ENCODE measurements at regions not wholly inside any gene's neighbourhood (a gene's known extent, or its start where the extent isn't known, plus 50 kb on each side); places are given as distances from the start of the nearest gene placed in this dataset.

DNA sequence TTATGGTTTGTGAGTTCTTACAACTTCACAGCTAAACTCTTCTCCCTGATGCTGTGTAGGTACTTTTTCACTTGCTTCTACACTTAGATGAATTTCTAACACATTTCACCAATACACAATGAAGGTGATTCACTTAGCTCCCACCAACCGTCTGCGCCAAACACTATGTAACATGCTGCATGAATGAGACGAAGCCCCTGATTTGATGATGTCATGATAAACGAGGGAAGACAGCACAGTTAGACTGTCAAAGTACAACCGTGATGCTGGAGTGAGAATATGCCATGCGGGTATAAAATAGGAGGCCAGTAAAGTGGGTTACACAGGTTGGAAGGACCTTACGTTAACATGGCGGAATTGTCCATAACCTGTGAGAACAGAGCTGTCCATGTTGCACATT, 100.8 kb downstream of the KCNA4 start:
- TF ChIP-seq, protein P1, sequence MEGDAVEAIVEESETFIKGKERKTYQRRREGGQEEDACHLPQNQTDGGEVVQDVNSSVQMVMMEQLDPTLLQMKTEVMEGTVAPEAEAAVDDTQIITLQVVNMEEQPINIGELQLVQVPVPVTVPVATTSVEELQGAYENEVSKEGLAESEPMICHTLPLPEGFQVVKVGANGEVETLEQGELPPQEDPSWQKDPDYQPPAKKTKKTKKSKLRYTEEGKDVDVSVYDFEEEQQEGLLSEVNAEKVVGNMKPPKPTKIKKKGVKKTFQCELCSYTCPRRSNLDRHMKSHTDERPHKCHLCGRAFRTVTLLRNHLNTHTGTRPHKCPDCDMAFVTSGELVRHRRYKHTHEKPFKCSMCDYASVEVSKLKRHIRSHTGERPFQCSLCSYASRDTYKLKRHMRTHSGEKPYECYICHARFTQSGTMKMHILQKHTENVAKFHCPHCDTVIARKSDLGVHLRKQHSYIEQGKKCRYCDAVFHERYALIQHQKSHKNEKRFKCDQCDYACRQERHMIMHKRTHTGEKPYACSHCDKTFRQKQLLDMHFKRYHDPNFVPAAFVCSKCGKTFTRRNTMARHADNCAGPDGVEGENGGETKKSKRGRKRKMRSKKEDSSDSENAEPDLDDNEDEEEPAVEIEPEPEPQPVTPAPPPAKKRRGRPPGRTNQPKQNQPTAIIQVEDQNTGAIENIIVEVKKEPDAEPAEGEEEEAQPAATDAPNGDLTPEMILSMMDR (IDR thresholded peaks at IDR 0.05; ENCODE audit: low read depth, low read length) = no peak
- H3K4me1 ChIP-seq = no peaks in the 10 kb centered on the region
- DNase-seq = no peak
- H3K36me3 ChIP-seq = no peaks in the 10 kb centered on the region
- no peak overlapping the region for H3K4me3 ChIP-seq (ENCODE audit: low read depth, low read length)
- no peaks in the 10 kb centered on the region for H3K27me3 ChIP-seq
- no peaks in the 10 kb centered on the region for H3K9me3 ChIP-seq

DNA sequence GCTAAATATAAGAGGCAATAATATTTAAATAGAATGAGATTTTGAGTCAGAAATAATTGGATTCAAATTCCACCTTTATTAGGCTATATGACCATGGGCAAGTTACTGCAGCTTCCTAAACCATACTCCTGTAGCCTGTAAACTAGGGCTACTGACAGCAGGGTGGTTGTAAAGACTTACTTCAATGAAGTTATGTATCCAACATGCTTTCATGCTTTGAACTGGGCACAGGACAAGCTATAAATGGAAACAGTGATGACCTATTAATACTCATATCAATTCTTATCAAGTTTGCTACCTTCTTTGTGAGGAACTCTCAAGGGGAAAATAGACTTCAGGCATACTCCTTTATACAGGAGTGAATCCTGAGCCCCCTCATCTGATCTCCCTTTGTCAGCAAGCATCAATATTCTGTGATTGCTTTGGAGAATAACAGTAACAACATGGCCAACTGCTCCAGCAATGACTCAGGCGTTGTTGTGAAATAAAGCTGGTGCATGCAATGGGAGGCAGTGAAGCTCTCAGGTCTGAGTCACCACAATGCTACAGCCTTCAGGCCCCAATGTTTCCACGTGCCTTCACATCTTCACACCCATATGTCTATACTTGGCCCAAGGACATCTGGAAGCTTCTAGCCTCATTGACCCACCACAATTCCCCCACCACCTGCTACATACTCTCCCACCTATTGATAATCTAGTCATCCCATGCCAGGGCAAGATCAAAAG, 102.5 kb downstream of the KCNA4 start:
- TF ChIP-seq, protein P1 (IDR thresholded peaks at IDR 0.05; ENCODE audit: low read depth, low read length) = no peak
- Histone ChIP-seq H3K4me1 (no peaks in the 10 kb centered on the region), H3K4me3 (ENCODE audit: low read depth, low read length) (no peak overlapping the region), H3K27me3 (no peaks in the 10 kb centered on the region), H3K36me3 (no peaks in the 10 kb centered on the region), H3K9me3 (no peaks in the 10 kb centered on the region)
- DNase-seq = no peak

DNA sequence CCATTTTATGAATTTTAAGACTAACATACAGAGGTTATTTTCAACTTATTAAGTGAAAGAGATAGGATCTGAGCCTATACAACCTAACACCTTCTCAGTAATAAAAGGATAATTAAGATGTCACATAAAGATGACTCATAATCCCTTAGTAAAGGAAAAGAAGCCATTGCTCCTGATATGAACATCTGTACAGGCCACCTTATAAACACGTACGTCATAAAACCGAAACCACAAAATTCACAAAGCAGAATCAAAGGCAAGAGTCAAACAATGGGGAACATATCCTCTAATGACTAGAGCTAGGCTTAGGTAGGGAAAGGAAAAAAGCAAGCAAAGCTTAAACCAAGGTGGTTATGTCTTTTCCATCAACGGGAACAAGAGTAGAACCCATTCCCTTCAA, 103.5 kb downstream of the KCNA4 start:
- H3K36me3 ChIP-seq = no peaks in the 10 kb centered on the region
- H3K27me3 ChIP-seq = no peaks in the 10 kb centered on the region
- TF ChIP-seq, protein P1 (IDR thresholded peaks at IDR 0.05; ENCODE audit: low read depth, low read length) = no peak
- no peaks in the 10 kb centered on the region for H3K4me1 ChIP-seq
- no peak for DNase-seq
- H3K9me3 ChIP-seq = no peaks in the 10 kb centered on the region
- H3K4me3 ChIP-seq (ENCODE audit: low read depth, low read length) = no peak overlapping the region

DNA sequence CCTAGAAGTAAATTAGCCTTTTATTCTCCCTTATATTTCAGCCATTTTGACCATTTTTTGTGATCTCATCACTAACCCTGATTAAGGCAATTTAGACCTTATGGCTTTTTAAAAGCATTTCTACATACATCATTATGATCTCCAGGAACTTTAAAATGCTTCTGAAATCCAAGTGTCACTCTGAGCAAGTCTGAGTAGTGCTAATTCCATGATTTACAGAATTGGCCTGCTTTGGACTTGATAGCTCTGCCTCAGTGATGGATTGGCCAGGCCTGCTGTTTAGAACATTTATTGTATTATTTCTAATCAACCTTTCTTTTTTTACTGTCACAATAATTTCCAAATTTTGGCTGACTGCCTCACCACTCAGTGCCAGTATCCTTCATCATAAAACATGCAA, 116.4 kb downstream of the KCNA4 start:
- Histone ChIP-seq H3K27me3 (no peaks in the 10 kb centered on the region), H3K9me3 (no peaks in the 10 kb centered on the region), H3K4me3 (ENCODE audit: low read depth, low read length) (no peak overlapping the region), H3K4me1 (no peaks in the 10 kb centered on the region), H3K36me3 (no peaks in the 10 kb centered on the region)
- TF ChIP-seq, protein P1 (IDR thresholded peaks at IDR 0.05; ENCODE audit: low read depth, low read length) = no peak
- no peak for DNase-seq

GRCh38 chr11:29879560-29879959, 137.3 kb downstream of the KCNA4 start:
- Histone ChIP-seq H3K4me1 (no peaks in the 10 kb centered on the region), H3K9me3 (no peaks in the 10 kb centered on the region), H3K27me3 (no peaks in the 10 kb centered on the region), H3K4me3 (ENCODE audit: low read depth, low read length) (no peak overlapping the region), H3K36me3 (no peaks in the 10 kb centered on the region)
- TF ChIP-seq, protein P1 (IDR thresholded peaks at IDR 0.05; ENCODE audit: low read depth, low read length) = no peak
- DNase-seq = no peak

GRCh38 chr11:29876192-29876591, 140.6 kb downstream of the KCNA4 start:
- Histone ChIP-seq H3K4me1 (no peaks in the 10 kb centered on the region), H3K36me3 (no peaks in the 10 kb centered on the region), H3K4me3 (ENCODE audit: low read depth, low read length) (no peak overlapping the region), H3K27me3 (no peaks in the 10 kb centered on the region), H3K9me3 (no peaks in the 10 kb centered on the region)
- TF ChIP-seq, protein P1 (IDR thresholded peaks at IDR 0.05; ENCODE audit: low read depth, low read length) = no peak
- DNase-seq = no peak

All from BE2C (cell line).